ENCODE measurements at regions not wholly inside any gene's neighbourhood (a gene's known extent, or its start where the extent isn't known, plus 50 kb on each side); places are given as distances from the start of the nearest gene placed in this dataset.

GRCh38 chr2:128768041-128768440 is 449.4 kb upstream of the HS6ST1 start:
- TF ChIP-seq CTCF (IDR thresholded peaks at IDR 0.05; ENCODE audit: poor library complexity) (no peak), EZH2 (IDR thresholded peaks at IDR 0.05; ENCODE audit: borderline replicate concordance) (no peak), EZH2phosphoT487 (IDR thresholded peaks at IDR 0.05; ENCODE audit: low read depth, severe bottlenecking, unreplicated experiment) (no peak)
